ENCODE measurements at regions not wholly inside any gene's neighbourhood (a gene's known extent, or its start where the extent isn't known, plus 50 kb on each side); places are given as distances from the start of the nearest gene placed in this dataset.

DNA sequence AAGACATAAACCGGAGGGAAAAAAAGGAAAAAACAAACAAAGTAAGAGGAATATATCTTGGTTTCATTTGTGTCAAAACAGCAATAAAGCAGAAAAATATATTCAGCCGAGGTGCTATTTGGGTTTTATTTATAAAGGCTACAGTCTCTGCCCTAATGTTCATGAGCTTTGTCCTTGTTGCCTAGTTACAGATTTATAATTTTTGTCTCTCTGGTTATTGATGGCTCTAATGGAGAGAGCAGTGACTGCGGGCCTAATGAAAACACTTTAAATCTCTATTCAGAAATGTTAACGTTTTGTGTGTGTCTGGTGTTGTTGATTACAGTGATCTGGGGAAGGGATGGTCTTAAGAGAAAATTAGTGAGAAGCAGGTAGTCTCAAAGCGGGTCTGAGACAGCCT, 854.0 kb upstream of the LRRTM1 start:
- no peaks in the 10 kb centered on the region for H3F3A ChIP-seq (ENCODE audit: low read depth)
- no peaks in the 10 kb centered on the region for H3K27me3 ChIP-seq (ENCODE audit: insufficient read depth, low read length, poor library complexity, severe bottlenecking)
- no peaks in the 10 kb centered on the region for H3K9me2 ChIP-seq (replicated peaks; ENCODE audit: low read depth, low read length)
- H4K20me1 ChIP-seq (ENCODE audit: insufficient read depth, low read length, poor library complexity, severe bottlenecking) = no peaks in the 10 kb centered on the region
- TF ChIP-seq EZH2phosphoT487 (IDR thresholded peaks at IDR 0.05; ENCODE audit: borderline replicate concordance) (no peak), CTCF (conservative IDR thresholded peaks at IDR 0.05; ENCODE audit: low read length) (no peak)
- no peaks in the 10 kb centered on the region for H3K36me3 ChIP-seq (ENCODE audit: insufficient read depth, low read length)
- H3K79me2 ChIP-seq (ENCODE audit: insufficient read depth, low read length) = no peaks in the 10 kb centered on the region
- no peak overlapping the region for H3K9ac ChIP-seq (ENCODE audit: low read depth, low read length, poor library complexity, severe bottlenecking)
- H3K4me2 ChIP-seq (ENCODE audit: low read depth, low read length, poor library complexity, severe bottlenecking) = no peak overlapping the region
- no peaks in the 10 kb centered on the region for H3K4me1 ChIP-seq (ENCODE audit: insufficient read depth, low read length, poor library complexity, severe bottlenecking)
- no peaks in the 10 kb centered on the region for H3K9me3 ChIP-seq (ENCODE audit: insufficient read depth, low read depth, low read length)
- no peak overlapping the region for H2AFZ ChIP-seq (ENCODE audit: low read length)
- H3K4me3 ChIP-seq (ENCODE audit: low read length, poor library complexity, severe bottlenecking) = no peak overlapping the region

DNA sequence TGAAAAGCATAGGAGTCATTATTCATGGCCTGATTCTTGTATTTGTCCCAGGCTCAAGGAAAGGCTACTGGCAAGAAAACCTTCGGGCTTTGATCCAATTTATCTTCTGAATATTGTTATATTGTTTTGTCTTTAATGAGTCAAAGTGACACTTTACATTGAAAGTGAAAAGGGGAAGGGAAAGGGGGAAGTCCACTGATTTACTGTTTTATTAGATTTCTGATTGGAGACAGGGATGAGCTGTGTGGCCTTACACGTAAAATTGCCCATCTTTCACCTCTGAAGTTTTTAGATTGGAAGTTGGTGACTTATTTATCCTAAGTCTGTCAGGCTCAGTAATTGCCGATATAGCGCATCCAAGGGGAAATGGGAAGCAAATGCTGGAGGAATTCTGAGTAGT, 843.8 kb upstream of the LRRTM1 start:
- Histone ChIP-seq H2AFZ (ENCODE audit: low read length) (no peak overlapping the region), H4K20me1 (ENCODE audit: insufficient read depth, low read length, poor library complexity, severe bottlenecking) (no peaks in the 10 kb centered on the region), H3K9me3 (ENCODE audit: insufficient read depth, low read depth, low read length) (no peaks in the 10 kb centered on the region), H3K27me3 (ENCODE audit: insufficient read depth, low read length, poor library complexity, severe bottlenecking) (no peaks in the 10 kb centered on the region), H3K9ac (ENCODE audit: low read depth, low read length, poor library complexity, severe bottlenecking) (no peak overlapping the region), H3K4me2 (ENCODE audit: low read depth, low read length, poor library complexity, severe bottlenecking) (no peak overlapping the region), H3K4me1 (ENCODE audit: insufficient read depth, low read length, poor library complexity, severe bottlenecking) (no peaks in the 10 kb centered on the region), H3K4me3 (ENCODE audit: low read length, poor library complexity, severe bottlenecking) (no peak overlapping the region), H3K9me2 (replicated peaks; ENCODE audit: low read depth, low read length) (no peaks in the 10 kb centered on the region), H3K36me3 (ENCODE audit: insufficient read depth, low read length) (no peaks in the 10 kb centered on the region), H3F3A (ENCODE audit: low read depth) (no peaks in the 10 kb centered on the region), H3K79me2 (ENCODE audit: insufficient read depth, low read length) (no peaks in the 10 kb centered on the region)
- no peak for TF ChIP-seq CTCF (conservative IDR thresholded peaks at IDR 0.05; ENCODE audit: low read length)

GRCh38 chr2:81136296-81136695, 831.7 kb upstream of the LRRTM1 start:
- H3K27me3 ChIP-seq (ENCODE audit: insufficient read depth, low read length, poor library complexity, severe bottlenecking) = no peaks in the 10 kb centered on the region
- H3K4me2 ChIP-seq (ENCODE audit: low read depth, low read length, poor library complexity, severe bottlenecking) = no peak overlapping the region
- no peak overlapping the region for H2AFZ ChIP-seq (ENCODE audit: low read length)
- no peak overlapping the region for H3K9ac ChIP-seq (ENCODE audit: low read depth, low read length, poor library complexity, severe bottlenecking)
- H3F3A ChIP-seq (ENCODE audit: low read depth) = no peaks in the 10 kb centered on the region
- H4K20me1 ChIP-seq (ENCODE audit: insufficient read depth, low read length, poor library complexity, severe bottlenecking) = no peaks in the 10 kb centered on the region
- no peaks in the 10 kb centered on the region for H3K4me1 ChIP-seq (ENCODE audit: insufficient read depth, low read length, poor library complexity, severe bottlenecking)
- H3K9me3 ChIP-seq (ENCODE audit: insufficient read depth, low read depth, low read length) = no peaks in the 10 kb centered on the region
- no peaks in the 10 kb centered on the region for H3K79me2 ChIP-seq (ENCODE audit: insufficient read depth, low read length)
- no peaks in the 10 kb centered on the region for H3K9me2 ChIP-seq (replicated peaks; ENCODE audit: low read depth, low read length)
- no peak for TF ChIP-seq EZH2phosphoT487 (IDR thresholded peaks at IDR 0.05; ENCODE audit: borderline replicate concordance)
- no peak for TF ChIP-seq CTCF (conservative IDR thresholded peaks at IDR 0.05; ENCODE audit: low read length)
- no peaks in the 10 kb centered on the region for H3K36me3 ChIP-seq (ENCODE audit: insufficient read depth, low read length)
- no peak overlapping the region for H3K4me3 ChIP-seq (ENCODE audit: low read length, poor library complexity, severe bottlenecking)

All from Loucy (cell line).